HG02763 (cell line): ENCODE measurements at regions not wholly inside any gene's neighbourhood (a gene's known extent, or its start where the extent isn't known, plus 50 kb on each side); places are given as distances from the start of the nearest gene placed in this dataset.

ENCODE experiments used
- ATAC-seq: cut with Tn5 transposase; IDR thresholded peaks from one replicate; pipeline ENCODE4 v1.9.1; 2021; ENCODE audit warnings: mild to moderate bottlenecking, moderate library complexity; ENCODE audit not compliant: unreplicated experiment

DNA sequence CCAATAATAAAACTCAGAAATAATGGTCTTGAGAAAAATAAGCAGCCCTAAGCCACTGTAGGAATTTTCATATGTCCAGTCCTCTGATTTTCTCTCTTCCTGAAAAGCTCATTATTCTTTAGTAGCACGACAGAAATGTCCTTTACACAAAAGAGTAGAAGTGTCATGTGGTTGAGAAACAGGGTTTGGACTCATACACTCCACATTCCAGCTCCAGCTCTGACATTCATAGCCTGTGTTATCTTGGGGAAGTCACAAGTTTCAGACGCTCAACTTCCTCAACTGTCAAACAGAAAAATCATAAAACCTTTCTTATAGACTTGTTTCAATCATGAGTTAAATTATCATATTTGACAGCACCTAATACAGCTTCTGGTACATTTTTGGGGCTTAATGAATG is 511.5 kb downstream of the TNS1 start:
- ATAC-seq = no peak

DNA sequence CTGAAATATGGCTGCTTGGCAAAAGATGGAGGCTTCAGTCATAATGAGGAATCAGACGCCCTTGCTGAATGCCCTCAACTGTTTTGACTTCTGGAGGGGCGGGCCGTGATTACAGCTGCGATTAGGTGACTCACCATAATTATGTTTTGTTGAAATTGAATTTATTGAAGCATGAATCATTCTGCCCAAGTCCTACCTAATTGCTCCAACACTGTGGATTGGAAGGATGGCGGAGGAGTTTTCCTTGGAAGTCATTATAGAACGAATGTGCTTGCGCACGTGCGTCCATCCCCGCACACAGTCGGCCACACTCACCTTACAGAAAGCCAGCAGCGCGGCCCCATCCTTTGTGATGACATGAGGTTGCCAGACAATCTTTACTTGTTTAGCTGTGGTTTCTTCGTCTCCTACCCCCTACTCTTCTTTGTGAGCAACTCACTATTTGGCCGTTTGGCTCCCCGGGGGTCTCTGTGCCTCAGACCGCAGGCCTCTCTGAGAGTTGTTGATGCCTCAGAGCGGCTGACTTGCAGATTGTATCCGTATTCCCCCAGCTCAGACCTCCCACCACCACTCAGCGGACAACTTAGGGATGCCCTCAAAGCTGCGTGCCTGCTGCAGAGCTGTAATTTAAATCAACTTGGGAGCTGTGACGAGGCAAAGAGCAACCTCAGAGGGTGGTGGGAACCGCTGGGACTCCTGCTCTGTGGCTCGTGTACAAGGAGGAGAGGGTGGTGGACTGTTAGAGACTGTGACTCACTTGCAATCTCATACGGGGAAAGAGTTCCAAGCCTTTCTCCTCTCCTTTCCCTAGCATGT is 513.4 kb downstream of the TNS1 start:
- no peak for ATAC-seq

DNA sequence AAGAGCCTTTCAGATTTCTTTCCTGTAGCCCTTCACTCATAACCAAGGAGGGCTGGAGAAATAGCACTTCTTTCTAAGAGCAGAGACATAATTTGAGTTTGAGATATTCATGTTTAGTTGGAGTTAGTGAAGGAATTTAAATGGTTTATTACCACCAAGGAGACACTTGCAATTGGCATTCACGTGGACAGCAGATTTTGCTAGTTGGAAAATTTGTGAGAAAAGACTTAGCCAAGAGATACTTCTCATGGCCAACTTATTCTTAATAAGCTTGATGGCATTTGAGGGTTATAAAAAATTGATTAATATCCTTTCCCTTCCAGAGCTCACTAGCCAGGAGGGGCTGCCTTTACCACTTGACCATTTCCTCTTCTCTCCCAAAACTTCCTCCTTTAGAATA is 518.7 kb downstream of the TNS1 start:
- no peak for ATAC-seq

DNA sequence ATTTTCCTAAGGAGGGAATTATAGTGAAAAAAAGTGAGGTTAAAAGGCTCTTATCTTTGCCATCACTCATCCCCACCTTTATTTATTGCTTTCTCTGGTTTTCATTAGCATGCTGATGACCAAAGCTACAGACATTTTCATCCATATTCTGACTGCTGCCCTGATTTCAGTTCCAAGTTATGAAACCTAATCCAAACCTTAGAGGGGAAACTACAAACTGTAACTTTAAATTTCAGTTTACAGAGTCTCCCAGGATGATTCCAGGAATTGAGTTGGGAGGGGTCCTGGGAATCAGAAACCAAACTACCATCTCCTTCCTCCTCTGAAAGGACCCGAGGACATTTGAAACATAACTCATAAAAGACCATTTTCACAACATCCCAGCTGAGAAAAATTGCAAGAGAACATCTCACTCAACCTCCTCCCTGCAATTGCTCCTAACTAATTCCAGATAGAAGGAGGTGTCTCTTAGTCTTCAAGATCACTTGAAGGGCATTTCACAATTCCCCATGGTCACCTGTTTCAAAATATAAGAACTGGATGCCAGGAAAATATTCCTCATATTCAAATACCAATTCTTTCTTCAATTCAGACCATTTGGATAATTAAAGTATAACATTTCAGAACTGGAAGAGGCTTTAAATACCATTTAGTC is 520.6 kb downstream of the TNS1 start:
- no peak for ATAC-seq

DNA sequence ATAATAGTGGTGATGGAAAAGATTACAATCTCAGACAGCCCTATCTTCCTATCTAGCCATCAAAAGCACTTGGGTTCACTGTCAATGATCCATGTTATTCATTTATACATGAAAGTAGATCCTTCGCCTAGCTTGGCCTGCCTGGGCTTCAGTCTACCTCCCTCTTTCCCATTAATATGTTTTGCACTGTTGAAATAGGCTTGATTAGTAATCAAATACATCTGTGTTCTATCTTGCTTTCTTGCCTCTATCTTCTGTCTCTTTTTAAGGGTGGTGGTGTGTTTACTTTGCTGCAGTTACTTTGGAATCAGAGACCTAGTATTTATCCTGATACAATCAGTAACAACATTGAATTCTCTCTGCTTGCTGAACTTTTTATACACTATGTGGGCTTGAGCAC is 521.2 kb downstream of the TNS1 start:
- ATAC-seq = no peak

DNA sequence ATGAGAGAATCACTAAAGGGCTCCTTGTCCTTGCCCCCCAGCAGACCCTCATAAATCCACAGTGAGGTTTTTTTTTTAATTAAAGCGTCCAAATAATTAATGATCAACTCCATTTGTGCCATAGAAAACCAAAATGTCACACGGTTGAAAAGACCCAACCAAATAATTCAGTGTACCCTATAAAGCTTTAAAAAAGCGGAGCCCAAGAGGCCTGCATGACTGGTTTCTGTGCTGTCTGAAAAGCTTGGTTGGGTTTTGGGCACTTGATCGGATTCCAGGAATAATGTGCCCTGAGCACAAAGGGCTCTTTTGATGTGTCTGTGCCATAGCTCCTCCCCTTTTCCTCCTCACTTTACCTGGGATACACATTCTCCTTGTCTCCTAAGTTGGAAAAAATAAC is 523.2 kb downstream of the TNS1 start:
- no peak for ATAC-seq

DNA sequence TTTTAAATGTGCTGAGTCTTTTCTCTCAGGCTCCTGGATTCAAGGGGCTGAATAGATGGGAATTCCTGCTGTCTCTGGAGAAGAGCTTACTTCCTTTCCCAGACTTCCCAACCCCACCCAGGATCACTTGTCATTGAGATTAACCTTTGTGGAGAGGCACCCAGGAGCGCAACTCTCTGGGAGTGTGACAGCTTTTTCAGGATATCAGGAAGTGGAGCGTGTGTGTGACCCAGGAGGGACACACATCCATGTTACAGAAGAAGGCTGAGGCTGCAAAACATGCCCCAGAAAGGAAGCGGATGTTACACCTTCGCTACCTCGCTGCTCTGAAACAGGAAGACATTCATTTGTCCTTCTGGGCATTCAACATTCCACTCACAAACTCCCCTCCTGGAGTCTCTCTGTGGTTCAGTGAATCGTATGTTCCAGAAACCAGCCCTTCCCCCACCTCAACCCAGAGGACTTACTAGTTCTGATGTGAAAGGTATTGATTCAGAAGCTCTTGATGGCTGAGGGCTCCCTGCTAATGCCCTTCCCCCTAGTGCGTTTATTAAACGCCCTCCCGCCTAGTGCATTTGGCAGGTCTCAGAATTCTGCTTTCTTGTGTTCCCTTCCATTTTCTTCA is 523.9 kb downstream of the TNS1 start:
- no peak for ATAC-seq

DNA sequence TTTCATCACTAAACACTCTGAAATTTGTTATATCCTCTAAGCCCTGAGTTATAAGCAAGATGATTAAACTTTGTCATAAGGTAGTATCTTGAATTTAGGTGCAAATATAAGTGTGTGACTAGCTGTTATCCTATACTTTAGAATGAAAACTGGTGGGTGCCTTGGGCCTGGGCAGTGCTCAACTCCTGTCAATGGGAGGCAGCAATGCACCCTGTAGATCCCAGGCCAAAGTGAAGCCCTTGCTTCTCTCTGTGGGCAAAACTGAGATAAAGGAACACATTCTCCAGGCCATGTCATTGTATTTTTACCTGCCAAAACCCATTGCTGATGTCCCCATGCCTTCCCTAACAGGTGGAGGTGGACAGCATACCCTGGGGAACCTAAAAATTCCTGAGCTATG is 525.2 kb downstream of the TNS1 start:
- ATAC-seq = no peak

DNA sequence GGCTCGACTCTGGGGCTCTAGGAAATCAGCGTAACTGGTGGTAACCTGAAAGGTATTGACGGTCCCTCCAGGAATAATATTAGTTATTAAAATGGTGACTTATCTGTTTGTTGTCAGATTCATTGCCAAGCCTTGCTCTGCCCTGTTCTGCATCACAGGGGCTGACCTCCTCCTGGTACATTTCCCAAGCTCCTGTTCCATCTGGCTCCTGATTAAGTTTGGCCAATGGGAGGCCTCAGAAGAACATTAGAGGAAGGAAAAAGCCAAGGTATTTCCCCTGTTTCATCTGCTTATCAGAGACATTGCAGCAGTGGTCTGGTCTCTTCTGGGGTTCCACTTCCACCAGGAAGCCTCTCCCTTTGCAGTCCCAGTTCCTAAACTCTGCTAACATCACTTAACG is 527.0 kb downstream of the TNS1 start:
- no peak for ATAC-seq

DNA sequence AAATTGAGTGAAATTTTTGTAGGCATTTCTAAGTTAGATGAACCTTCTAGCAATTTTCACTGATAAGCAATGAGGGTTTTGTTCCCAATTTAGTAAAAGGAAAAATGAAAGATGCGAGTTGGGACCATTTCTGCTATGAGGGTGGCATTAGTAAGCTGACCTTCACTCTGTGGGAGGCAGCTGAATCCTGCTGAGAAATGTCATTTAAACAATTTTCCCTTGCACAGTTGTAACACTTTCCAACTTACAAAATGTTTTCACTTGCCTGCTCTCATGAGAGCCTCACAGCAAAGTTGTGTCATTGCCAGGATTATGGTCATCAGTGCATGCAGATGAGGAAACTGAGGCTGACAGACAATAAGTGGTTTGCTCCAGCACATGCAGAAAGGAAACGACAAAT is 527.7 kb downstream of the TNS1 start:
- ATAC-seq = no peak

DNA sequence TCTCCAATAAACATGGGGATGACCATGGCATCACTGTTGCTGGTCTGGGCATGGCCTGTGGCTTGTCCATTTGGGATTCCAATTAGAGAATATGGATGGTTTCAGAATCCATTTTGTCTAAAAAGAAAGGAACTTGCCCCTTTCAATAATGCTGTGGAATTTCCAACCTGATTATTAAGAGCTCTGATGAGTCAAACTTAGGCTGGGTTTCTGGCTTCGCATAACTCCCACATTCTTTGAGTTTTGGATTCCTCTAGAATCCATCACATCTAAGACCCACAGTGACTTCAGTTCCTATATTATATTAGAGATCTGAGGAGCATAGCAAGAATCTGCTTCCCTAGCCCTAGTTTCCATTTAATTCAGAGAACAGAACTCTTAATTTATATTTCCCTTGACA is 531.5 kb downstream of the TNS1 start:
- no peak for ATAC-seq

DNA sequence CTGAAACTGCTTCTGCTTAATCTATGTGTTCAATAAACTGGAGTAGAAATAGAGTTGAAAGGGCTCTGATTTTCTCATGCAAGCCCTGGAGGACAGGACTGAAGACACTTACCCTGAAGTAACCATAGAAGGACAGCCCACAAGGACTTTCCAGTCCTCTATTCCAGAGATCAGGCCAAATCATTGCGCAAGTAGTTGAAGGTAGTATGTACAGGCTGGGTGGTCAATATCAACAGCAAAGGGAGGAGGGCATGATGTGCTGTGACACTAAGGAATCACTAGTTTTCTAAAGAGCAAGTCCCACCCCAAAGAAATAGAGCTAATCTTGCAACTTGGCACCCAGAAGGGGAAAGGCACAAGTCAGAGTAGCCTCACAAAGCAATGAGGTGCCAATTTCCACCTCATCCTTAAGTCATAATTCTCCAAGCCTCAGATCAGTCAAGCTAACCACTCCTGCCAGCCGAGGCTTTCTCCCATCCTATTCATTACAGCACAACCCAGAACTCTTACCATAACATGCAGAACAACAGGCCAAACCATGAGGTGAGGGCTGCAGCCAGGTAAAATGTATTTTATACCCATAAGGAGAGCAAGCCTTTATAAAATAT is 533.5 kb downstream of the TNS1 start:
- ATAC-seq = no peak

DNA sequence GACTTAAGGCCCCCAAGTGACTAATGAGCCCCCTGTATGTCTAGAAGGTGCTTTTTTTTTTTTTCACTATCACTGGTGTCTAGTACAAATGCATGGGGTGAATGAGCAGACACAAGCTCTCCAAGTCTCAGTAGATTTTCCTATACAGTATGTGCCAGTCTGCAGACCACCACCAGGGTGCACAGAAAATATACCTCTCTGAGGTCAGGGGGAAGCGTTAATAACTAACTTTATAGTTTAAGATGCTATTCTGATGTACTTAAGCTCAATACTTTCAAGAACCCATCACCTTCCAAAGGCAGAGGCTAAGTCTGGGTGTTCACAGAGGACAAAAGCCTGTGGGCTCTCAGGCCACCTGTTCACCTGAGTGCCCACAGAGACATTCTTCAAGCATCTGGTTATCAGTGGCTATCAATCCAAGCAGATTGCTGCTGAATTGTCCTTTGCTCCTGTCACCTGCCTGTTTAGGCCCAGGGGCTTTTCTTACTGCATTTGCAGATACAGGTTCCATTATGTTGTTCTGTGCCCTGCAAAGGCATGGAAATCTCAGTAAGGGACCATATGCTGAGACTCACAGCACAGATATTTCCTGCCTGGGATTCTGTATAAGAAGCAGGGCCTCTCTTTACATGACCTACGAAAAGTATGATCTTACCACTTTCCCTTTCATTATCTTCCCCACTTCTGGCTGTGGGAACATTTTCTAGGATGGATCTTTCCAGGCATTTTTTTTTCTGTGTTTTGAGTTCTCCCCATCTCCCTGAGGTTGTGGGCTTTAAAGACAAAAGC is 534.6 kb downstream of the TNS1 start:
- no peak for ATAC-seq

DNA sequence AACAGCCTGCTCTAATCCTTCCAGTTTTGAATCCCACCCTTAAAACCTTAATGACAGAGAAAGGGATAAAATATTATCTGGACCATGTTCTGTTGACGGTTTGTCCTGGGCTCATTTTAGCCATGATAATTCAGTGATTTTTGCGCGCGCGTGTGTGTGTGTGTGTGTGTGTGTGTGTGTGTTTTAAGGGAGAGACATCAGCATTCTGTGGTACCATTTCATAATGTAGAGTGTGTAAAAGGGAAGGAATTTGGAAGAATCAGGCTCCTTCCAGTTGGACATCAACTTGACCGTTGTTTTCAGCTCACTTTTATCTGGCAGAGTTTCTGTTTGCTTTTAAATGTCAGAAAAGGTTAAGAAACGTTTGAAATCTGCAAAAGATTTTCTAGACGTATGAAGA is 535.5 kb downstream of the TNS1 start:
- ATAC-seq = no peak

DNA sequence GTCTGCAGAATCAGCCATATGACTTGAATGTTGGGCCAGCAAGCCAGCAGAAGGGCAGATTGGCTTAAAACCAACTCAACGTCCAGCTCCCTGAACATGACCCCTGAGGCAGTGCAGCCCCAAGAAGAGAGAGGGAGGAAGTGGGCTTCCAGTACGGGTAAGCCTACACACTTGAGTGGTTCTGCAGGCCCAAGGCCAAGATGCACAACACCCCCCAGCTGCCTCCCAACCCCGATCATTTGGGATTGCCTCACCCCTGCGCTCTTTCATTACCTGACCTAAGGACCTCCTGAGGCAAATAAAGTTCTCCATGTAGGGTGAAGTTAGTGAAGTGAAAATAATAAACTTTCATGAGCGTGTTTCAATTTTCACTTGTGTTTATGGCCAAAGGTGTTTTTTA is 536.0 kb downstream of the TNS1 start:
- no peak for ATAC-seq

DNA sequence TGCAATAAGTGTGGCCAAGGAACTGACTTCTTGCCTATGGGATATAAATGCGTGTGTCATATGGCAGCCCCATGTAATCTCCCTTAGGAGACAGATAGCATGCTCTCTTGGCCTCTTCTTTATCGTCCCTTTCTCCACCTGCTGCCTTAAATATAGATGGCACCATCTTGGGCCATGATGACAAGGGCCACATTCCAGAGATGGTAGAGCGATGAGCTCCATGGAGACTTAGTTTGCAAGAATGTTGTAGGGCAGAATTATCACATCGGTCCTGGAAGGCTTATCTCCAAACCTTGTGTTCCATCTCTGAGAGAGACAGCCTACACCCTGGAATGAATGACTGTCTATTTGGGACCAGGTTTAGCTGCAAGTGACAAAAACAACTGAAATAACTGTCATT is 536.7 kb downstream of the TNS1 start:
- ATAC-seq = no peak

DNA sequence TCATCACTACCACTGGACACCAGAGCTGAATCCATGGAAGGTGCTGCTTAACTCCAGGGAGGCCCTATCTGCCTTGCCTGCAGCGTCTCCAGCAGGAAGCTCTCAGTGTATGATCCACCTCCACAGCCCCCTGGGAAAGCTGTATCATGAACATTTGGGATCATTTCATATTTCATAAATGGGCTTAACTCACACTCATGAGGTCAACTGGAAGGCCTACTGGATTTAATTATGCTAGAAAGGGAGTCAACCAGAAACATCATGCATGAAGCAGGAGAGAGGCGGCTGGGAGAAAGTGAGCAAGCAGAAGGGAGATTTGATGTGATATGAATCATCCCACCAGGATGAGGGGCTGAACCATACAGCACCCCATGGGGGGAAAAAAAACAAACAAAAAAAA is 537.7 kb downstream of the TNS1 start:
- no peak for ATAC-seq

DNA sequence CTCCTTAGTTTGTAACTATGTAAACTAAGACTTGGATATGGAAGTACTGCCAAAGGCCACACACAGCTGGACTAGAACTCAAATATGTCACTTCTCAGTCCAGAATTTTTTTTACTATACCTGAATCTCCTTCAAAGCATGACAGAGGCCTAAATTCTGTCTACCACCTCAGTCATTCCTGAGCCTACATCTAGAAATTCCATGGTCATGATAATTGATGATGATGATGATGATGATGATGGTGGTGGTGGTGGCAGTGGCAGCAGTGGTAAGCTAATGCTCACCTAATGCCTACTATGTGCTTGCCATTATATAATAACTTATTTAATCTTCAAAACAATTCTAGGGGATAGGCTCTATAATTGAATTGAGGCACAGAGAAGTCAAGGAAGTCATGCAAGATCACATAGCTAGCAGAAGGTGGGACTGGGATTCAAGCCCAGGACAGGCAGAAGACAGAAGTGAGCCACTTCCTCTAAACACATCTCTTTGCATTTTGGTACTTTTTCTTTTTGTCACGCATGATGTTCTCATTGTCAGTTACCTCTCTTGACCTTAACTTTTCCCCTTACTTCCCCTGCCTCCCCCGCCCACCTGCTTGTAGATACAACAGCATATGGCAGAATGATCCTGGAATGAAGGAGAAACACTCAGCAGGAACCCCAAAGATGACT is 539.3 kb downstream of the TNS1 start:
- ATAC-seq = no peak

DNA sequence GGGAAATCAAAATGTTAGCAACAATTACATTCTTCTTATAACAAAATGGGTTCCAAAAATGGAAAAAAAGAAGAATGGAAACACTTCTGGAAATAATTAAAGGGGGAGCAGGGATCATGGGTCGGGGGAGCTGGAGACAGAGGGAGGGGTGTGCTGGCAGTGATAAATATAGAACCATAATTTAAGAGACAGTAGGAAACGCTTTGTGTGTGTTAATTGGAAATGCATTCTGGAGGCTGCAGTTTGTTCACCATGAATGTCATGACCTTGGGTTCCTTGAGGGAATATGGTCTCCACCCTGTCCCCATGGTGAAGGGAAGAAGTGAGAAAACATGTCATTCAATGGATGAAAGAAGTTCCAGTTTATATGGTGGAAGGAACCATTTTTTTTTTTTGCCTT is 540.7 kb downstream of the TNS1 start:
- no peak for ATAC-seq

DNA sequence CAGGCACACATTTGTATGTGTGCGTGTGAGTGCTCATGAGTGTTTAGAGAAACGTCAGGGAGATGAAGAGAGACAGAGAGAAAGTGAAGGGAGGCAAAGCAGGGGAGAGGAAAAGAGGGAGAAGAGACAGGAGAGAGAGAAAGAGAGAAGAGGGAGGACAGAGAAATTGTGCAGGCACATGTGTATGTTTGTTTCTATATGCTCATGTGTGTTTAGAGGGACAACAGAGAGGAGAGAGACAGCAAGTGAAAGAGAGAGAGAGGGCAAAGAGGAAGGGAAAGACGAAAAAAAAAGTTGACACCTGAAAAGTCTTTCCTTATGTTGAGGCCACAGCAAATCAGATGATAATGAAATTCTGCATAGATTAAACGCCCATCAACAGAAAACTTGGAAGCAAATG is 541.1 kb downstream of the TNS1 start:
- no peak for ATAC-seq
